ENCODE measurements at regions not wholly inside any gene's neighbourhood (a gene's known extent, or its start where the extent isn't known, plus 50 kb on each side); places are given as distances from the start of the nearest gene placed in this dataset.

DNA sequence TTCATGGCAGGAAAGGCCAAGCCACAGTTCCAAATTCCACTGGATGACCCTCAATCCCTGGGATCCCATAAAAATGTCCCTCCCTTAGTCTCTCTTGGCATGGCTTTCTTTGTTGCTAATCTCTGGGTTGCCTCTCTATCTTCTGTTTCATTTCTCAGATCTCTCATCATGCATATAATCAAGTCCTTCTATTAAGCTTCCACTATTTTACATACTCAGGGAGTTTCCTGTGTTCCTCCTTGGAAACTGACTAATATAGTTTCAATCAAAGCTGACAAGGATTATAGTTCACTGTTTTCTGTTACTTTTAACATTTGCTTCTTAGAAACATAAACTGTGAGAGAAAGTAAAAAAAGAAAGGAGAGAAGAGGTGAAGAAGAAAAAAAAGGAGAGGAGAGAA is 113.8 kb upstream of the COL8A1 start:
- no peak for TF ChIP-seq POU2F2 (IDR thresholded peaks at IDR 0.05; ENCODE audit: low read depth, low read length)
- no peak for TF ChIP-seq POLR2A (IDR thresholded peaks at IDR 0.05; ENCODE audit: low read depth, low read length)
- no peak for TF ChIP-seq TAF1 (IDR thresholded peaks at IDR 0.05; ENCODE audit: low read depth, low read length)
- no peak for TF ChIP-seq POLR2AphosphoS5 (IDR thresholded peaks at IDR 0.05; ENCODE audit: low read depth, low read length)
